ENCODE measurements at regions not wholly inside any gene's neighbourhood (a gene's known extent, or its start where the extent isn't known, plus 50 kb on each side); places are given as distances from the start of the nearest gene placed in this dataset.

- TF ChIP-seq CTCF (conservative IDR thresholded peaks at IDR 0.05; ENCODE audit: low read length) = no peak
- no peak overlapping the region for H3K4me3 ChIP-seq (ENCODE audit: low read length)
- no peak for DNase-seq (ENCODE audit: low read depth)
These were observed 454.5 kb downstream of the XIRP2 start for GRCh38 chr2:167342769-167343168.

DNA sequence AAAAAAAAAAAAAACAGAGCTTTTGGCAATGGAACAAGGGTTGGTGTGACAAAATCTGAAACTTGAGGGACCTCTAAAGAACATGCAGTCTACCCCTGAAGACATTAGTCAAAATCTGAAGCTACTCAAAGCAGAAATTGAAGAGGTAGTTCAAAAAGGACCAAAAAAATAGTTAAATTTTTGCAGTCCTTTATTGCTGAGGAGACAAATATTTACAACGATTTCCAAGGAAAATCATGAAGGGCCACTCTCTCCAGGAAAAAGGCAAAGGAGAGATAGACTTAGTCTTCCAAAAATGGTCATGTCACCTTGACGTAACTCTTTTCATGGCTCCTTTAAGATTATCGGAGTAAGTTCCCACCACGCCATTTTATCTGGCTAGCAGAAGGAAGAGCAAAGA is 452.0 kb downstream of the XIRP2 start:
- DNase-seq (ENCODE audit: low read depth) = no peak
- TF ChIP-seq CTCF (conservative IDR thresholded peaks at IDR 0.05; ENCODE audit: low read length) = no peak
- no peak overlapping the region for H3K4me3 ChIP-seq (ENCODE audit: low read length)

- no peak for DNase-seq (ENCODE audit: low read depth)
- no peak for TF ChIP-seq CTCF (conservative IDR thresholded peaks at IDR 0.05; ENCODE audit: low read length)
- H3K4me3 ChIP-seq (ENCODE audit: low read length) = no peak overlapping the region
These were observed 447.9 kb downstream of the XIRP2 start for GRCh38 chr2:167336213-167336612.

- H3K4me3 ChIP-seq (ENCODE audit: low read length) = no peak overlapping the region
- no peak for TF ChIP-seq CTCF (conservative IDR thresholded peaks at IDR 0.05; ENCODE audit: low read length)
- no peak for DNase-seq (ENCODE audit: low read depth)
These were observed 447.3 kb downstream of the XIRP2 start for GRCh38 chr2:167335541-167335992.

- no peak overlapping the region for H3K4me3 ChIP-seq (ENCODE audit: low read length)
- no peak for DNase-seq (ENCODE audit: low read depth)
- no peak for TF ChIP-seq CTCF (conservative IDR thresholded peaks at IDR 0.05; ENCODE audit: low read length)
These were observed 446.0 kb downstream of the XIRP2 start for GRCh38 chr2:167334146-167334742.

- no peak for TF ChIP-seq CTCF (conservative IDR thresholded peaks at IDR 0.05; ENCODE audit: low read length)
- DNase-seq (ENCODE audit: low read depth) = no peak
- H3K4me3 ChIP-seq (ENCODE audit: low read length) = no peak overlapping the region
These were observed 445.0 kb downstream of the XIRP2 start for GRCh38 chr2:167333245-167333644.

DNA sequence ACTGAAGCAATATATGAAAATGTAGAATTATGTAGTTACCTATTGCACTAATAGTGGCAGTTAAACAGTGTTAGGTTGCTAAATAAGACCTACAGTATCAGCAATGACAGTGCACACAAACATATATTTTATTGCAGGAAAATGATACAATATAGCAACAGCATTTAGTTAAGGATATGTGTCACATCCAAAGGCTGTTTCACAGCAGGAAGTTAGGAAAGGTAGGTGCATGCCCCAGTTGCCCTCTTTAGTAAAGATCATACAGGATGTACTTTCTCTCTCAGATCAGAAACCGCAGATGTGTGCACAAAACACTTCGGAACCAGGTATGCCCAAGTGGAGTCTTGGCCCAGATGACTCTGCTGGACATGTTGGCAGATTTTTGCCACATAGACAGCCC is 444.1 kb downstream of the XIRP2 start:
- no peak for DNase-seq (ENCODE audit: low read depth)
- H3K4me3 ChIP-seq (ENCODE audit: low read length) = no peak overlapping the region
- no peak for TF ChIP-seq CTCF (conservative IDR thresholded peaks at IDR 0.05; ENCODE audit: low read length)

Measured in AG10803 (cell line).